D721Med (cell line): ENCODE measurements at regions not wholly inside any gene's neighbourhood (a gene's known extent, or its start where the extent isn't known, plus 50 kb on each side); places are given as distances from the start of the nearest gene placed in this dataset.

Experiments used
- DNase-seq: peaks from one replicate; pipeline ENCODE4 v3.0.0; 2011; ENCODE audit warnings: low spot score; ENCODE audit not compliant: insufficient read length
- FAIRE-seq: peaks from 2 replicates; lab custom pipeline; 2011; peaks lifted over from hg19 to GRCh38; lab: Jason Lieb, UNC
- CTCF ChIP-seq: IDR thresholded peaks from 2 replicates; pipeline ENCODE4 v1.5.1; 2012; ENCODE audit warnings: mild to moderate bottlenecking, control low read depth; ENCODE audit not compliant: insufficient read depth; ENCODE audit errors: missing control alignments

GRCh38 chr9:95581900-95582299 is 65.1 kb upstream of the PTCH1 start:
- no peak for FAIRE-seq

GRCh38 chr9:95580812-95581761 is 64.3 kb upstream of the PTCH1 start:
- no peak for FAIRE-seq
- TF ChIP-seq CTCF, result no peak

More at GRCh38 chr9:95581900-95582299, 65.1 kb upstream of the PTCH1 start:
- no peak for TF ChIP-seq CTCF
- no peak for DNase-seq

DNA sequence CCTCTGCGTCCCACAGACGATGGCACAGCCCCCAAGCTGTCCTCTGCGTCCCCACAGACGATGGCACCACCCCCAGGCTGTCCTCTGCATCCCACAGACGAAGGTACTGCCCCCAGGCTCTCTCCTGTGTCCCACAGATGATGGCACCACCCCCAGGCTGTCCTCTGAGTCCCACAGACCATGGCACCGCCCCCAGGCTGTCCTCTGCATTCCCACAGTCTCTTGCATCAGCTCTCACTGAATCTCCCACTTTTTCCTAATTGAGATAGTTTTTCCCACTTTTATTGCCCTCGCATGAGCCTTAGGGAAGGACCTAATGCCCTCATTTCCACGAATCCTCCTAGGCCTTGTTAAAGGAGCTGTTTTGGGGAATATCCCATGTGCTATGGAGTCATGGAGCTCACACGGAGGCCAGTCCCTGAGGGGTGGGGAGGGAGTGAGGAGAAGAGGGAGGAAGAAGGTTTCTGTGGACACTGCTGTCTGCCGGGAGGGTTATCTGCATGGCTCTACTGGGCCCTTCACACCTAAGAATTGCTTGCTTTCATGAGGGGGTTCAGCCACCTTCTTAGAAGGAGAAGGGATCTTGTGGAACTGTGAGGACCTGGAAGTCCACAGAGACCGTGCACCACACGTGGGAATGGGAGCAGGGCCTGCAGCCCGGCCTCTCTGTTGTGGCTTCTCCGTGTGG is 58.2 kb upstream of the PTCH1 start:
- FAIRE-seq, result no peak
- TF ChIP-seq CTCF, result no peak
- DNase-seq, result no peak

More at GRCh38 chr9:95580812-95581761, 64.3 kb upstream of the PTCH1 start:
- DNase-seq, result no peak

GRCh38 chr9:95574176-95574575 is 57.4 kb upstream of the PTCH1 start:
- peak; percentile 9 for TF ChIP-seq CTCF
- no peak for DNase-seq
- no peak for FAIRE-seq

GRCh38 chr9:95573463-95573862 is 56.7 kb upstream of the PTCH1 start:
- TF ChIP-seq CTCF, result no peak
- FAIRE-seq (no peak), DNase-seq (no peak)

- no peak for TF ChIP-seq CTCF
- no peak for FAIRE-seq
Measured at GRCh38 chr9:95572381-95573151, 55.8 kb upstream of the PTCH1 start.

More at GRCh38 chr9:95572381-95573151, 55.8 kb upstream of the PTCH1 start:
- no peak for DNase-seq
